WTC11 (cell line): ENCODE measurements at regions not wholly inside any gene's neighbourhood (a gene's known extent, or its start where the extent isn't known, plus 50 kb on each side); places are given as distances from the start of the nearest gene placed in this dataset.

Experiments
- ATAC-seq: fragments of 200-7000 bp; cut with Tn5 transposase; 2 replicates; pipeline ENCODE4 v1.10.0; 2021; ENCODE audit warnings: mild to moderate bottlenecking, moderate library complexity
- CTCF ChIA-PET: fragments of 300-600 bp; sonication (Branson Sonifier 250); formaldehyde crosslinking; loops from one replicate; lab custom pipeline; 2021; ENCODE audit warnings: antibody characterized with exemption; lab: Charles Lee
- POLR2A ChIA-PET: fragments of 350-600 bp; sonication (Branson Sonifier 250); formaldehyde crosslinking; loops from one replicate; lab custom pipeline; 2021; ENCODE audit warnings: antibody characterized with exemption; lab: Charles Lee
- DNase-seq: peaks from one replicate; pipeline ENCODE4 v3.0.0; 2021; ENCODE audit warnings: low spot score
- H3K27ac Mint-ChIP-seq: 2 replicates; pipeline ENCODE4 v1.8.0; 2021; ENCODE audit warnings: mixed read lengths
- H3K27me3 Mint-ChIP-seq: 2 replicates; pipeline ENCODE4 v1.8.0; 2021; ENCODE audit warnings: low read depth, mild to moderate bottlenecking, moderate library complexity, mixed read lengths
- H3K36me3 Mint-ChIP-seq: 2 replicates; pipeline ENCODE4 v1.8.0; 2021; ENCODE audit warnings: mixed read lengths
- H3K4me1 Mint-ChIP-seq: 2 replicates; pipeline ENCODE4 v1.8.0; 2022; ENCODE audit warnings: mixed read lengths
- H3K4me3 Mint-ChIP-seq: 2 replicates; pipeline ENCODE4 v1.8.0; 2021; ENCODE audit warnings: mild to moderate bottlenecking, moderate library complexity, mixed read lengths
- H3K9me3 Mint-ChIP-seq: 2 replicates; pipeline ENCODE4 v1.8.0; 2021; ENCODE audit warnings: mixed read lengths
- AR ChIP-seq: fragments of 250-450 bp; sonication (Bioruptor Pico); IDR thresholded peaks from 2 replicates; pipeline ENCODE4 v1.9.0; 2021; ENCODE audit warnings: mild to moderate bottlenecking
- CREB1 ChIP-seq: sonication (generic); formaldehyde crosslinking; IDR thresholded peaks from 2 replicates; pipeline ENCODE4 v1.8.0; 2023; ENCODE audit warnings: mild to moderate bottlenecking, missing genetic modification reagents
- ETV6 ChIP-seq: sonication (generic); formaldehyde crosslinking; IDR thresholded peaks from 2 replicates; pipeline ENCODE4 v1.8.1; 2022; ENCODE audit warnings: mild to moderate bottlenecking, missing genetic modification reagents
- FOXP1 ChIP-seq: sonication (generic); formaldehyde crosslinking; IDR thresholded peaks from 2 replicates; pipeline ENCODE4 v1.8.0; 2022; ENCODE audit warnings: missing genetic modification reagents, mild to moderate bottlenecking, moderate library complexity, borderline replicate concordance
- HMGA2 ChIP-seq: fragments of 250-450 bp; sonication (Bioruptor Pico); IDR thresholded peaks from 2 replicates; pipeline ENCODE4 v1.4.0; 2021; ENCODE audit warnings: mild to moderate bottlenecking, moderate library complexity
- IRF2 ChIP-seq: sonication (generic); formaldehyde crosslinking; IDR thresholded peaks from 2 replicates; pipeline ENCODE4 v1.8.0; 2022; ENCODE audit warnings: low read depth, missing genetic modification reagents, borderline replicate concordance
- JUN ChIP-seq: sonication (generic); formaldehyde crosslinking; IDR thresholded peaks from 2 replicates; pipeline ENCODE4 v1.8.0; 2023; ENCODE audit warnings: mild to moderate bottlenecking, missing genetic modification reagents
- MXD4 ChIP-seq: fragments of 250-450 bp; sonication (Bioruptor Pico); IDR thresholded peaks from 2 replicates; pipeline ENCODE4 v1.8.0; 2021; ENCODE audit warnings: mild to moderate bottlenecking, moderate library complexity, borderline replicate concordance
- NFATC4 ChIP-seq: fragments of 250-450 bp; sonication (Bioruptor Pico); IDR thresholded peaks from 2 replicates; pipeline ENCODE4 v1.9.0; 2021; ENCODE audit warnings: mild to moderate bottlenecking
- NFE2L1 ChIP-seq: sonication (generic); formaldehyde crosslinking; IDR thresholded peaks from 2 replicates; pipeline ENCODE4 v1.8.1; 2023; ENCODE audit warnings: missing genetic modification reagents
- NR2C2 ChIP-seq: sonication (generic); formaldehyde crosslinking; IDR thresholded peaks from 2 replicates; pipeline ENCODE4 v1.8.0; 2022; ENCODE audit warnings: mild to moderate bottlenecking, missing genetic modification reagents
- PRRX2 ChIP-seq: fragments of 250-450 bp; sonication (Bioruptor Pico); IDR thresholded peaks from 2 replicates; pipeline ENCODE4 v1.8.0; 2021; ENCODE audit warnings: mild to moderate bottlenecking
- SMAD4 ChIP-seq: sonication (generic); formaldehyde crosslinking; IDR thresholded peaks from 2 replicates; pipeline ENCODE4 v1.8.0; 2022; ENCODE audit warnings: mild to moderate bottlenecking, missing genetic modification reagents
- TCF7 ChIP-seq: sonication (generic); formaldehyde crosslinking; IDR thresholded peaks from 2 replicates; pipeline ENCODE4 v1.8.0; 2022; ENCODE audit warnings: mild to moderate bottlenecking, low read depth, missing genetic modification reagents, moderate library complexity
- TEAD1 ChIP-seq: sonication (generic); formaldehyde crosslinking; IDR thresholded peaks from 2 replicates; pipeline ENCODE4 v1.8.0; 2022; ENCODE audit warnings: mild to moderate bottlenecking, missing genetic modification reagents
- TP53 ChIP-seq: sonication (generic); formaldehyde crosslinking; IDR thresholded peaks from 2 replicates; pipeline ENCODE4 v1.8.1; 2023; ENCODE audit warnings: mild to moderate bottlenecking, missing genetic modification reagents
- USF1 ChIP-seq: sonication (generic); formaldehyde crosslinking; IDR thresholded peaks from 2 replicates; pipeline ENCODE4 v1.8.0; 2022; ENCODE audit warnings: mild to moderate bottlenecking, missing genetic modification reagents
- ZNF263 ChIP-seq: sonication (generic); formaldehyde crosslinking; IDR thresholded peaks from 2 replicates; pipeline ENCODE4 v1.8.1; 2022; ENCODE audit warnings: low read depth, mild to moderate bottlenecking, moderate library complexity, missing genetic modification reagents
- ZNF425 ChIP-seq: fragments of 250-450 bp; sonication (Bioruptor Pico); conservative IDR thresholded peaks from 2 replicates; pipeline ENCODE4 v1.9.0; 2021; ENCODE audit warnings: mild to moderate bottlenecking
- TF ChIP-seq, protein P1 (sequence below): sonication (generic); formaldehyde crosslinking; IDR thresholded peaks from 2 replicates; pipeline ENCODE4 v1.8.1; 2023; ENCODE audit warnings: mild to moderate bottlenecking, missing genetic modification reagents
- TF ChIP-seq, protein P2 (sequence below): sonication (generic); formaldehyde crosslinking; IDR thresholded peaks from 2 replicates; pipeline ENCODE4 v1.8.0; 2022; ENCODE audit warnings: mild to moderate bottlenecking, missing genetic modification reagents
- TF ChIP-seq, protein P3 (sequence below): fragments of 200-600 bp; IDR thresholded peaks from 2 replicates; pipeline ENCODE4 v1.8.0; 2022; ENCODE audit warnings: antibody characterized with exemption

GRCh38 chr16:59044616-59045015, 310.5 kb upstream of the GOT2 start (continued):
- TF ChIP-seq ZNF425 (CRISPR knock-in tag) (no peak), TCF7 (CRISPR knock-in tag) (no peak)

DNA sequence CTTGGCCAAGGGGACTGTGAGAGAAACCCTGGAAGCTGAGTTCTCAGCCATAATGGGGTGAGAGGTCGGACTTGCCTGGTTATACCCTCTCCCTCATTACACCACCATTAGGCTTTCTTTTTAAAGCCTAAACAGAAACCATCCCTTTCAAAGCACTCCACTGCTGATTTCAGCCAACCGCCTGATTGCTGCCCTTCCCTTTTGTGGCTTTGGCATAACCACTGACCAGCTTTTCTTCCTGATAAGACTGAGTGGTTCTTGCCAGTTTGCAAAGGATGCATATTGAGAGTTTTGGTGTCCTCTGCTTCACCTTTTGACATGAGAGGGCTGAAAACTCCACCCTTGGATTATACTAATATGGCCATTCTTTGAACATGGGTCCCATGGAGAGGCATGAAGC, 308.2 kb upstream of the GOT2 start:
- no peak for DNase-seq
- Mint-ChIP-seq H3K27ac (no peak overlapping the region), H3K36me3 (0 out of 2 replicates have a peak, but pooled peaks cover 3% of the 10 kb centered on the region), H3K9me3 (peaks cover 14% of the 10 kb centered on the region; the same call in 1 of the 2 replicates), H3K4me1 (peaks cover 7% of the 10 kb centered on the region), H3K4me3 (no peak overlapping the region), H3K27me3 (no peaks in the 10 kb centered on the region)
- ChIA-PET POLR2A (no interaction called here), CTCF (no interaction called here)
- TF ChIP-seq ETV6 (CRISPR knock-in tag) = no peak
- no peak for TF ChIP-seq MXD4 (CRISPR knock-in tag)
- TF ChIP-seq, protein P1, sequence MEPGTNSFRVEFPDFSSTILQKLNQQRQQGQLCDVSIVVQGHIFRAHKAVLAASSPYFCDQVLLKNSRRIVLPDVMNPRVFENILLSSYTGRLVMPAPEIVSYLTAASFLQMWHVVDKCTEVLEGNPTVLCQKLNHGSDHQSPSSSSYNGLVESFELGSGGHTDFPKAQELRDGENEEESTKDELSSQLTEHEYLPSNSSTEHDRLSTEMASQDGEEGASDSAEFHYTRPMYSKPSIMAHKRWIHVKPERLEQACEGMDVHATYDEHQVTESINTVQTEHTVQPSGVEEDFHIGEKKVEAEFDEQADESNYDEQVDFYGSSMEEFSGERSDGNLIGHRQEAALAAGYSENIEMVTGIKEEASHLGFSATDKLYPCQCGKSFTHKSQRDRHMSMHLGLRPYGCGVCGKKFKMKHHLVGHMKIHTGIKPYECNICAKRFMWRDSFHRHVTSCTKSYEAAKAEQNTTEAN (CRISPR knock-in tag) = no peak
- TF ChIP-seq SMAD4 (CRISPR knock-in tag) = no peak
- TF ChIP-seq TEAD1 (CRISPR knock-in tag) = no peak
- TF ChIP-seq USF1 (CRISPR knock-in tag) = no peak
- no peak for TF ChIP-seq CREB1 (CRISPR knock-in tag)
- TF ChIP-seq PRRX2 (CRISPR knock-in tag) = no peak
- TF ChIP-seq FOXP1 (CRISPR knock-in tag) = no peak
- TF ChIP-seq ZNF263 (CRISPR knock-in tag) = no peak
- TF ChIP-seq HMGA2 (CRISPR knock-in tag) = no peak
- no peak for TF ChIP-seq TCF7 (CRISPR knock-in tag)
- no peak for TF ChIP-seq NR2C2 (CRISPR knock-in tag)
- no peak for TF ChIP-seq IRF2 (CRISPR knock-in tag)
- no peak for ATAC-seq

- DNase-seq (no peak), ATAC-seq (no peak)
- Mint-ChIP-seq H3K9me3 (peaks cover 26% of the 10 kb centered on the region), H3K36me3 (0 out of 2 replicates have a peak, but pooled peaks cover 3% of the 10 kb centered on the region), H3K27ac (no peak overlapping the region), H3K4me1 (peaks cover 7% of the 10 kb centered on the region), H3K27me3 (no peaks in the 10 kb centered on the region), H3K4me3 (no peak overlapping the region)
- no peak for TF ChIP-seq TP53
- no peak for TF ChIP-seq NFE2L1
- TF ChIP-seq AR (CRISPR knock-in tag) = no peak
- no peak for TF ChIP-seq NFATC4 (CRISPR knock-in tag)
- TF ChIP-seq, protein P2, sequence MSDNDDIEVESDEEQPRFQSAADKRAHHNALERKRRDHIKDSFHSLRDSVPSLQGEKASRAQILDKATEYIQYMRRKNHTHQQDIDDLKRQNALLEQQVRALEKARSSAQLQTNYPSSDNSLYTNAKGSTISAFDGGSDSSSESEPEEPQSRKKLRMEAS (CRISPR knock-in tag) = no peak
- TF ChIP-seq JUN (CRISPR knock-in tag) = no peak
- TF ChIP-seq, protein P3, sequence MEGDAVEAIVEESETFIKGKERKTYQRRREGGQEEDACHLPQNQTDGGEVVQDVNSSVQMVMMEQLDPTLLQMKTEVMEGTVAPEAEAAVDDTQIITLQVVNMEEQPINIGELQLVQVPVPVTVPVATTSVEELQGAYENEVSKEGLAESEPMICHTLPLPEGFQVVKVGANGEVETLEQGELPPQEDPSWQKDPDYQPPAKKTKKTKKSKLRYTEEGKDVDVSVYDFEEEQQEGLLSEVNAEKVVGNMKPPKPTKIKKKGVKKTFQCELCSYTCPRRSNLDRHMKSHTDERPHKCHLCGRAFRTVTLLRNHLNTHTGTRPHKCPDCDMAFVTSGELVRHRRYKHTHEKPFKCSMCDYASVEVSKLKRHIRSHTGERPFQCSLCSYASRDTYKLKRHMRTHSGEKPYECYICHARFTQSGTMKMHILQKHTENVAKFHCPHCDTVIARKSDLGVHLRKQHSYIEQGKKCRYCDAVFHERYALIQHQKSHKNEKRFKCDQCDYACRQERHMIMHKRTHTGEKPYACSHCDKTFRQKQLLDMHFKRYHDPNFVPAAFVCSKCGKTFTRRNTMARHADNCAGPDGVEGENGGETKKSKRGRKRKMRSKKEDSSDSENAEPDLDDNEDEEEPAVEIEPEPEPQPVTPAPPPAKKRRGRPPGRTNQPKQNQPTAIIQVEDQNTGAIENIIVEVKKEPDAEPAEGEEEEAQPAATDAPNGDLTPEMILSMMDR = no peak
- ChIA-PET POLR2A (no interaction called here), CTCF (no interaction called here)
Observed at GRCh38 chr16:59039066-59039720, 305.1 kb upstream of the GOT2 start.
